ENCODE measurements at regions not wholly inside any gene's neighbourhood (a gene's known extent, or its start where the extent isn't known, plus 50 kb on each side); places are given as distances from the start of the nearest gene placed in this dataset.

DNA sequence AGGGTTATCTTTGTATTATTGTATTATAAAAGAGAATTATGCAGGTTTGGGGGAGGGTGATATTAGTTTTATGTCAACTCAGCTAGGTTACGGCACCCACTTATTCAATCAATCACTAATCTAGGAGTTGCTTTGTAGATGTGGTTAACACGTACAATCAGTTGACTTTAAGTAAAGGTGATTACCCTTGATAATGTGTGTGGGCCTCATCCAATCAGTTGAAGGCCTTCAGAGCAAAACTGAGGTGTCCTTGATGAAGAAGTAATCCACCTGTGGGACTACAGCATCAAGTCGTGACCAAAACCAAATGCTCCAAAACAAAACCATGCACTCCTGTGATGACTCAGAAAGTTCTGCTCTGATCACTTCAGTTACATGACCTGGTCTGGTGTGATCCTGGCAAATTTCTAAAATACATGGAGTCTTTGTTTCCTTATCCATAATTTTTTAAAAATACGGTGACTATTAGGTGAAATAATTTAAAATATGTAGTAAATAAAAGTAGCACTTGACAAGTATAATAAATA, 114.1 kb downstream of the IYD start:
- intact Hi-C loops (cut with DNase I) = no loop called here
- Histone ChIP-seq H3K27ac (no peak overlapping the region), H3K9me3 (no peaks in the 10 kb centered on the region), H3K27me3 (no peaks in the 10 kb centered on the region), H3K4me1 (no peaks in the 10 kb centered on the region), H3K36me3 (no peaks in the 10 kb centered on the region), H3K4me3 (no peak overlapping the region)
- TF ChIP-seq, protein P1, sequence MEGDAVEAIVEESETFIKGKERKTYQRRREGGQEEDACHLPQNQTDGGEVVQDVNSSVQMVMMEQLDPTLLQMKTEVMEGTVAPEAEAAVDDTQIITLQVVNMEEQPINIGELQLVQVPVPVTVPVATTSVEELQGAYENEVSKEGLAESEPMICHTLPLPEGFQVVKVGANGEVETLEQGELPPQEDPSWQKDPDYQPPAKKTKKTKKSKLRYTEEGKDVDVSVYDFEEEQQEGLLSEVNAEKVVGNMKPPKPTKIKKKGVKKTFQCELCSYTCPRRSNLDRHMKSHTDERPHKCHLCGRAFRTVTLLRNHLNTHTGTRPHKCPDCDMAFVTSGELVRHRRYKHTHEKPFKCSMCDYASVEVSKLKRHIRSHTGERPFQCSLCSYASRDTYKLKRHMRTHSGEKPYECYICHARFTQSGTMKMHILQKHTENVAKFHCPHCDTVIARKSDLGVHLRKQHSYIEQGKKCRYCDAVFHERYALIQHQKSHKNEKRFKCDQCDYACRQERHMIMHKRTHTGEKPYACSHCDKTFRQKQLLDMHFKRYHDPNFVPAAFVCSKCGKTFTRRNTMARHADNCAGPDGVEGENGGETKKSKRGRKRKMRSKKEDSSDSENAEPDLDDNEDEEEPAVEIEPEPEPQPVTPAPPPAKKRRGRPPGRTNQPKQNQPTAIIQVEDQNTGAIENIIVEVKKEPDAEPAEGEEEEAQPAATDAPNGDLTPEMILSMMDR (IDR thresholded peaks at IDR 0.05) = no peak
- no peak for DNase-seq
- ATAC-seq = no peak

DNA sequence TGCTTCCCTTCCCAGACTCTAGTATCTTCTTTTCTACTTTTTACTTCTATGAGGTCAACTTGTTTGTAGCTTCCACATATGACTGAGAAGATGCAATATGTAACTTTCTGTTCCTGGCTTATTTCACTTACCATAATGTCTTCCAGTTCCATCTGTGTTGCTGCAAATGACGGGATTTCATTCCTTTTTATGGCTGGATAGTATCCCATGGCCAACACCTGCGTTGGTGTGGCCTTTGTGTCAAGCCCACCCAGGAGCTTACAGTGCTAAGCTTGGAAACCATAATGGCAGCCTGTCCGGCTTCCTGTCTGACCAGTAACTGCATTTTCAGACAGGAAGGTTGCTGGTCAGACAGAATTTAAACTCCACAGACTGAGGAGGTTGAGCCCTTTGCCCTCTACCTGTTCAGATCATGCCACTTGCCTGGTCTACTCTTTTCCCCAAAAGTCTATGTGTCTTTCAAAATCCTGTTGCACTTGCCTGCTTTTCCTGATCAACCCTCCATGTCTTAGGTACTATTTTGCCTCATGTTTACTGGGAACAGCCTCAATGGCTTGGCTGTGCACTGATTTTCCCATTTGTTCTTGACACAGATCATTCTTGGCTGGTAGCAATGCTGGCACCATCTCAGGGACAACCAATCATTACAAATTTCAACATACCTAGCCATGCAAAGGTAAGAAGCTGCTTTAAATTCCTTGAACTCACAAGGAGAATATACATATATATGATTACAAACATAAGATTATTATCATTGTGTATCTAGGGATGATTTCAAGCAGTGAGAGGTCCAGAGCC, 114.3 kb upstream of the PLEKHG1 start:
- Histone ChIP-seq H3K27me3 (no peaks in the 10 kb centered on the region), H3K4me3 (no peak overlapping the region), H3K4me1 (no peaks in the 10 kb centered on the region), H3K36me3 (no peaks in the 10 kb centered on the region), H3K9me3 (no peaks in the 10 kb centered on the region), H3K27ac (no peak overlapping the region)
- intact Hi-C loops (cut with DNase I) = no loop called here
- ATAC-seq = no peak
- DNase-seq = no peak
- TF ChIP-seq, protein P1 (IDR thresholded peaks at IDR 0.05) = no peak

DNA sequence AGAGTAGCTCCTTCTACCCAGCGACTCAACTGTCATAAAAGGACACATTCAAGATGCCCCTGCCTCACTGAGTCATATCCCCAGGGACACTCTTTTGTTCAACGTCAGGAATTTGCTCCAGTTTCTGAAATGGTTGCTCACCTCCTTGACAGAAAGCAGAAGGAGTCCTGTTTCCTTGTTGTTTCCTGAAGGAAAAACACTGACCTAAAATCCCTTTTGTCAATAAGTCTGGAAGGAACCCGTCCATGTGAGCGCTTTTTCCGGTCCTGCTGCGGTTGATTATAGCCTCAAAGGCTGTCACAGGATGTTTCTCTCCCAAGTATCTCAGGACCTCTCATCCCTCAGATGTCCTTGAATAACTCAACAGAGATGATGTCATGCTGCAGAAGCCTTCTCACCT, 113.6 kb upstream of the PLEKHG1 start:
- DNase-seq (no peak), ATAC-seq (no peak)
- Histone ChIP-seq H3K27me3 (no peaks in the 10 kb centered on the region), H3K4me1 (no peaks in the 10 kb centered on the region), H3K27ac (no peak overlapping the region), H3K9me3 (no peaks in the 10 kb centered on the region), H3K4me3 (no peak overlapping the region), H3K36me3 (no peaks in the 10 kb centered on the region)
- TF ChIP-seq, protein P1 (IDR thresholded peaks at IDR 0.05) = no peak
- intact Hi-C loops (cut with DNase I) = no loop called here

DNA sequence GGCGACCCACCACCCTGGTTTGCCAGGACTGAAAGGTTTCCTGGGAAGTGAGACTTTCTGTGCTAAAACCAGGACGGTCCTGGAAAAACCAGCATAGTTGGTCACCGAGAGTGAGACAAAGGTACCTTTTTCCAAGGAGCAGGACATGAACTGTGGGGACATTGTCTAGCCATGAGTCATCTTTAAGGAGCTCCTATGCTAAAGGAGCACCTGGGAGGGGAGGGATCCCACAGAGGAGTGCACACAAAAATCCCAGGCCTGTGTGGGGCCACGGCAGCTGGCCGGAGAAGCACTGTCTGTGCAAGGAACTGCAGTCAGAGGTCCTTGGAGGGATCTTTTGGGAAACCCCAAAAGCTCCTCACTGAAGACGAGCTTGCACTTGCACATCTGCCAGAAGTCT, 109.1 kb upstream of the PLEKHG1 start:
- intact Hi-C loops (cut with DNase I) = no loop called here
- H3K4me1 ChIP-seq = no peaks in the 10 kb centered on the region
- no peak overlapping the region for H3K4me3 ChIP-seq
- TF ChIP-seq, protein P1 (IDR thresholded peaks at IDR 0.05) = no peak
- H3K27me3 ChIP-seq = no peaks in the 10 kb centered on the region
- DNase-seq = no peak
- no peaks in the 10 kb centered on the region for H3K36me3 ChIP-seq
- no peaks in the 10 kb centered on the region for H3K9me3 ChIP-seq
- ATAC-seq = peak; percentile 75
- H3K27ac ChIP-seq = no peak overlapping the region

DNA sequence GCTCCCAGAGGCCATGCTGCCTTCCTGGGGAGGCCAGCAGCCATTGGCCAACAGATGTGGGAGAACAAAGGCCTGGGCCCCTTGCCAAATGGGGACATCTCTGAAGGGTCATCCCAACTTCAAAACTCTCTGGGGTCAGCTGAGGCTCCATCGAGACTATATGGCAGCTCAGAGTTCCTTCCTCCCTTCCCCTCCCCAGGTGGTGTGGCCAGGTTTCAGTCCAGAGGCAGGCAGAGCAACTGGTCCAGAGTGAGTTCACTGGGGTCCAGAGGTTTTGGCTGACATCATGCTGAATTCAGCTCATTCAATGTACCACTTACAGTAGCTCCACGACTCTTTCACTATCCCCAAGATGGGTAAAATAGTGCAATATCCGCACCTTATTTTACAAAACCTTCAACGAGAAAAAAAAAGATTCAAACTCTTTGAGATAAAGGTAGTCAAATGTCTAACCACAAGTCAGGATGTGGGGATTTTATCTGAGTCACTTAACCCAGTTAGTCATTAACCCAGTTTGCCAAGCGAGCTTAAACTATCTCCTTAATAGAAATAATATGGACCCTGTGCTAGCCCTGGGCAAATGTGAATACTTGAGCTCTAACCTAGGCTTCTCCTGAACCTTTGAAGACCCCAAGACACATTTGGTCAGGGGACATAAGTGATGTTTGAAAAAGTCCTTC, 108.4 kb upstream of the PLEKHG1 start:
- intact Hi-C loops (cut with DNase I) = no loop called here
- Histone ChIP-seq H3K4me1 (no peaks in the 10 kb centered on the region), H3K36me3 (no peaks in the 10 kb centered on the region), H3K4me3 (no peak overlapping the region), H3K27ac (no peak overlapping the region), H3K27me3 (no peaks in the 10 kb centered on the region), H3K9me3 (no peaks in the 10 kb centered on the region)
- DNase-seq (no peak), ATAC-seq (peak; percentile 46)
- TF ChIP-seq, protein P1 (IDR thresholded peaks at IDR 0.05) = no peak
